WI38 (cell line): ENCODE measurements at regions not wholly inside any gene's neighbourhood (a gene's known extent, or its start where the extent isn't known, plus 50 kb on each side); places are given as distances from the start of the nearest gene placed in this dataset.
"Not testable (repeated sequence)": the region's sequence is repeated elsewhere in the genome, so short reads cannot be mapped to it uniquely, and the experiment has no call there.

ENCODE experiments used
- H3K4me3 ChIP-seq: 2 replicates; pipeline ENCODE4 v1.5.1; 2011; ENCODE audit warnings: low read depth, mild to moderate bottlenecking, control low read depth, low read length
- TF ChIP-seq, protein P1 (sequence below): IDR thresholded peaks from 2 replicates; pipeline ENCODE4 v1.5.1; 2012; ENCODE audit warnings: low read depth, mild to moderate bottlenecking, control low read depth, low read length

DNA sequence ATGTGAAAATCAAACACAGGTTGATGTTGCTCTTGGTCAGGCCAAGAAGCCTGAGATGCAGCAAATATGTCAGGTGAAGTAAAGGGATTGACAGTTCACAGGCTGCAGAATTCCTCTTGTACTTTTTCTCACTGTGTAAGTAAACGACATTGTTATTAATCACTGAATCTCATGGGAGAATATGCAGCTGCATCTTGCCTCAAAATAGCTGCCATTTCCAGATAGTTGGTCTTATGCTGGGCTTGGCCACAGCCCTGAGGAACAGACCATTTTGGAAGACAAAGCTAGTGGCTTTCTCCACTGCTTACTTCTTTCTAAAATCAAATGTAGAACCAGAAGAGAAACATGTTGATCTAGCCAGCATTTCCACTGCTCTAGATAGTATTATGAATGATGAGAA, 403.4 kb upstream of the NR3C2 start:
- TF ChIP-seq, protein P1, sequence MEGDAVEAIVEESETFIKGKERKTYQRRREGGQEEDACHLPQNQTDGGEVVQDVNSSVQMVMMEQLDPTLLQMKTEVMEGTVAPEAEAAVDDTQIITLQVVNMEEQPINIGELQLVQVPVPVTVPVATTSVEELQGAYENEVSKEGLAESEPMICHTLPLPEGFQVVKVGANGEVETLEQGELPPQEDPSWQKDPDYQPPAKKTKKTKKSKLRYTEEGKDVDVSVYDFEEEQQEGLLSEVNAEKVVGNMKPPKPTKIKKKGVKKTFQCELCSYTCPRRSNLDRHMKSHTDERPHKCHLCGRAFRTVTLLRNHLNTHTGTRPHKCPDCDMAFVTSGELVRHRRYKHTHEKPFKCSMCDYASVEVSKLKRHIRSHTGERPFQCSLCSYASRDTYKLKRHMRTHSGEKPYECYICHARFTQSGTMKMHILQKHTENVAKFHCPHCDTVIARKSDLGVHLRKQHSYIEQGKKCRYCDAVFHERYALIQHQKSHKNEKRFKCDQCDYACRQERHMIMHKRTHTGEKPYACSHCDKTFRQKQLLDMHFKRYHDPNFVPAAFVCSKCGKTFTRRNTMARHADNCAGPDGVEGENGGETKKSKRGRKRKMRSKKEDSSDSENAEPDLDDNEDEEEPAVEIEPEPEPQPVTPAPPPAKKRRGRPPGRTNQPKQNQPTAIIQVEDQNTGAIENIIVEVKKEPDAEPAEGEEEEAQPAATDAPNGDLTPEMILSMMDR = no peak
- H3K4me3 ChIP-seq = no peak overlapping the region

GRCh38 chr4:148843625-148844024, 401.4 kb upstream of the NR3C2 start:
- TF ChIP-seq, protein P1 = no peak
- H3K4me3 ChIP-seq = no peak overlapping the region

- TF ChIP-seq, protein P1 = no peak
- H3K4me3 ChIP-seq = no peak overlapping the region
Observed at GRCh38 chr4:148842843-148843242, 400.6 kb upstream of the NR3C2 start.

DNA sequence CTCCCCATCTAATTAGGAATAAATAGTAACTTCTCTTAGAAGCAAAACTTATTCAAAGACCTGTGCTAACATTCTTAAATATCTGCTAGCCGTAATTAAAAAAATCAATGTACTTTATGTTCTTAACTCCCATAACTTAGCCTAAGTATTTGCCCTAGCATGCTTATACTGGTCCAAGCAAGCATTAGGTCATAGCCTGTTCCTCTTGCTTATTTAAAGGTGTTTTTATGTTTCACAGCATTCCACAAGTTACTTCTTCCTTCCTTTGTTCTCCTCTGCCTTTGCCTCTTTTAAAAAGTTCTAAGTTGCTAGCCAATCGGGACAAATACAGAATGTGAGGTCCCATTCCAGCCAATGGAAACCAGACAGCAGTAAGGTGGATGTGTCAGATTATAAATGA, 395.4 kb upstream of the NR3C2 start:
- not testable (repeated sequence) for H3K4me3 ChIP-seq

GRCh38 chr4:148834804-148835631, 392.8 kb upstream of the NR3C2 start:
- TF ChIP-seq, protein P1 = no peak
- no peak overlapping the region for H3K4me3 ChIP-seq

GRCh38 chr4:148831945-148832344, 389.7 kb upstream of the NR3C2 start:
- no peak overlapping the region for H3K4me3 ChIP-seq
- TF ChIP-seq, protein P1 = no peak

GRCh38 chr4:148828291-148828690, 386.1 kb upstream of the NR3C2 start:
- H3K4me3 ChIP-seq = no peak overlapping the region
- TF ChIP-seq, protein P1 = no peak

GRCh38 chr4:148827781-148828180, 385.6 kb upstream of the NR3C2 start:
- TF ChIP-seq, protein P1 = no peak
- H3K4me3 ChIP-seq = no peak overlapping the region
